Liver (tissue), 8 donors: ENCODE measurements at regions not wholly inside any gene's neighbourhood (a gene's known extent, or its start where the extent isn't known, plus 50 kb on each side); places are given as distances from the start of the nearest gene placed in this dataset.

Experiments
- DNase-seq: peaks from one replicate; pipeline ENCODE4 v3.0.0-alpha.2; 2017; ENCODE audit warnings: low spot score
- H3K27ac ChIP-seq, 2 donors: one replicate each; pipeline ENCODE4 v1.7.0; 2013; ENCODE audit warnings: inconsistent platforms in 2 of 2, low read length in 2 of 2, control low read depth in 1 of 2, low read depth in 1 of 2, mild to moderate bottlenecking in 1 of 2
- H3K27me3 ChIP-seq, 4 donors: one replicate each; pipeline versions ENCODE4 v1.6.1 to v1.7.0; 2013; ENCODE audit warnings: low read length in 3 of 4, inconsistent platforms in 1 of 4, mild to moderate bottlenecking in 1 of 4, moderate library complexity in 1 of 4; ENCODE audit not compliant: control insufficient read depth in 4 of 4, insufficient read depth in 4 of 4
- H3K36me3 ChIP-seq, 4 donors: one replicate each; pipeline versions ENCODE4 v1.6.1 to v1.7.0; 2013; ENCODE audit warnings: low read length in 3 of 4, mild to moderate bottlenecking in 3 of 4, low read depth in 1 of 4, moderate library complexity in 1 of 4; ENCODE audit not compliant: control insufficient read depth in 4 of 4, insufficient read depth in 3 of 4
- H3K4me1 ChIP-seq, 4 donors: one replicate each; pipeline versions ENCODE4 v1.6.1 to v1.7.0; 2013; ENCODE audit warnings: low read length in 3 of 4, mild to moderate bottlenecking in 3 of 4, moderate library complexity in 1 of 4; ENCODE audit not compliant: control insufficient read depth in 4 of 4, insufficient read depth in 4 of 4
- H3K4me3 ChIP-seq, 3 donors: one replicate each; pipeline versions ENCODE4 v1.6.1 to v1.7.0; 2013; ENCODE audit warnings: low read length in 3 of 3, control low read depth in 1 of 3, low read depth in 1 of 3, mild to moderate bottlenecking in 1 of 3
- H3K9ac ChIP-seq, 2 donors: one replicate each; pipeline ENCODE4 v1.7.0; 2013; ENCODE audit warnings: low read length in 2 of 2, mild to moderate bottlenecking in 2 of 2, moderate library complexity in 2 of 2, control low read depth in 1 of 2, low read depth in 1 of 2
- H3K9me3 ChIP-seq, 4 donors: one replicate each; pipeline versions ENCODE4 v1.6.1 to v1.7.0; 2013; ENCODE audit warnings: low read length in 3 of 4; ENCODE audit not compliant: control insufficient read depth in 4 of 4
- ATF3 ChIP-seq: IDR thresholded peaks from 2 replicates; pipeline ENCODE4 v1.6.1; 2016; ENCODE audit warnings: antibody characterized with exemption
- CTCF ChIP-seq: fragments of 150-350 bp; IDR thresholded peaks from 2 replicates; pipeline ENCODE4 v1.5.1; 2017; ENCODE audit warnings: improper control_type of control experiment, low read depth, low read length; ENCODE audit not compliant: missing input control
- EGR1 ChIP-seq, 2 donors: IDR thresholded peaks; 2 replicates each; pipeline ENCODE4 v1.6.1; 2016 to 2018; ENCODE audit warnings: antibody characterized with exemption in 2 of 2, low read depth in 2 of 2
- FOXA1 ChIP-seq: IDR thresholded peaks from 2 replicates; pipeline ENCODE4 v1.6.1; 2016; ENCODE audit warnings: antibody characterized with exemption
- FOXA2 ChIP-seq: IDR thresholded peaks from 2 replicates; pipeline ENCODE4 v1.6.1; 2016; ENCODE audit warnings: antibody characterized with exemption
- GABPA ChIP-seq, 2 donors: IDR thresholded peaks in 1 of 2; conservative IDR thresholded peaks in 1 of 2; 2 replicates each; pipeline ENCODE4 v1.6.1; 2016; ENCODE audit warnings: antibody characterized with exemption in 2 of 2, mild to moderate bottlenecking in 1 of 2, moderate library complexity in 1 of 2
- HNF4A ChIP-seq, 2 donors: conservative IDR thresholded peaks; 2 replicates each; pipeline ENCODE4 v1.6.1; 2016; ENCODE audit warnings: antibody characterized with exemption in 2 of 2, mild to moderate bottlenecking in 2 of 2
- HNF4G ChIP-seq: IDR thresholded peaks from 2 replicates; pipeline ENCODE4 v1.6.1; 2016; ENCODE audit warnings: antibody characterized with exemption
- JUND ChIP-seq, 2 donors: IDR thresholded peaks; 2 replicates each; pipeline ENCODE4 v1.6.1; 2016; ENCODE audit warnings: antibody characterized with exemption in 2 of 2
- MAX ChIP-seq: IDR thresholded peaks from 2 replicates; pipeline ENCODE4 v1.6.1; 2016; ENCODE audit warnings: antibody characterized with exemption
- NR2F2 ChIP-seq: IDR thresholded peaks from 2 replicates; pipeline ENCODE4 v1.6.1; 2016; ENCODE audit warnings: antibody characterized with exemption
- RAD21 ChIP-seq, 2 donors: IDR thresholded peaks; 2 replicates each; pipeline ENCODE4 v1.6.1; 2016; ENCODE audit warnings: antibody characterized with exemption in 2 of 2, mild to moderate bottlenecking in 2 of 2
- REST ChIP-seq: IDR thresholded peaks from 2 replicates; pipeline ENCODE4 v1.6.1; 2016; ENCODE audit warnings: antibody characterized with exemption, mild to moderate bottlenecking
- RXRA ChIP-seq, 2 donors: IDR thresholded peaks; 2 replicates each; pipeline ENCODE4 v1.6.1; 2017 to 2018; ENCODE audit warnings: antibody characterized with exemption in 2 of 2, mild to moderate bottlenecking in 1 of 2
- SP1 ChIP-seq: IDR thresholded peaks from 2 replicates; pipeline ENCODE4 v1.6.1; 2018; ENCODE audit warnings: antibody characterized with exemption, mild to moderate bottlenecking
- TAF1 ChIP-seq: conservative IDR thresholded peaks from 2 replicates; pipeline ENCODE4 v1.6.1; 2016; ENCODE audit warnings: antibody characterized with exemption, mild to moderate bottlenecking
- YY1 ChIP-seq: IDR thresholded peaks from 2 replicates; pipeline ENCODE4 v1.6.1; 2016; ENCODE audit warnings: antibody characterized with exemption, mild to moderate bottlenecking
- ZBTB33 ChIP-seq: IDR thresholded peaks from 2 replicates; pipeline ENCODE4 v1.6.1; 2016; ENCODE audit warnings: antibody characterized with exemption
- WGBS: extraction: QIAGEN DNeasy Blood & Tissue Kit; methylation state at CpG from one replicate; pipeline ENCODE4 v1.1.7; 2013; 5-methylcytosine and 5-hydroxymethylcytosine counted together
- donor health status: healthy.
- donor health status: healthy.
- donor health status: healthy.
- donor health status: healthy.
- donor health status: healthy.

- Histone ChIP-seq H3K36me3 (no peaks in the 10 kb centered on the region), H3K27ac (no peak overlapping the region), H3K27me3 (no peaks in the 10 kb centered on the region), H3K9me3 (peaks cover 0 to 2% (median 0%) of the 10 kb centered on the region in 4 donors), H3K9ac (no peak overlapping the region), H3K4me3 (no peak overlapping the region), H3K4me1 (no peaks in the 10 kb centered on the region)
- WGBS = 85% methylated on average over 3 of the region's 3 CpGs
- no peak for DNase-seq
- TF ChIP-seq SP1 (no peak), YY1 (no peak), HNF4A (conservative IDR thresholded peaks at IDR 0.05) (no peak), MAX (no peak), NR2F2 (no peak), FOXA2 (no peak), FOXA1 (no peak), TAF1 (no peak), ATF3 (no peak), GABPA (IDR thresholded peaks at IDR 0.05 in 1 of 2, conservative IDR thresholded peaks at IDR 0.05 in 1 of 2) (no peak), CTCF (no peak), RAD21 (IDR thresholded peaks at IDR 0.05) (no peak), HNF4G (no peak), EGR1 (IDR thresholded peaks at IDR 0.05; ENCODE audit: low read depth in 2 of 2) (no peak)
Measured at GRCh38 chrX:113699939-113700338, 859.3 kb upstream of the AMOT start.

- TF ChIP-seq ZBTB33 = no peak
- TF ChIP-seq MAX = no peak
- TF ChIP-seq NR2F2 = no peak
- TF ChIP-seq FOXA1 = no peak
- no peak for TF ChIP-seq EGR1 (IDR thresholded peaks at IDR 0.05; ENCODE audit: low read depth in 2 of 2)
- TF ChIP-seq REST = no peak
- TF ChIP-seq GABPA (IDR thresholded peaks at IDR 0.05 in 1 of 2, conservative IDR thresholded peaks at IDR 0.05 in 1 of 2) = no peak
- TF ChIP-seq HNF4A (conservative IDR thresholded peaks at IDR 0.05) = no peak
- TF ChIP-seq RAD21 (IDR thresholded peaks at IDR 0.05) = no peak
- TF ChIP-seq RXRA (IDR thresholded peaks at IDR 0.05) = no peak
- no peak for TF ChIP-seq FOXA2
- TF ChIP-seq HNF4G = no peak
- TF ChIP-seq TAF1 = no peak
- TF ChIP-seq YY1 = no peak
- no peak for TF ChIP-seq JUND (IDR thresholded peaks at IDR 0.05)
- no peak for TF ChIP-seq SP1
- no peak for TF ChIP-seq ATF3
- TF ChIP-seq CTCF = no peak
- H3K27ac ChIP-seq = no peak overlapping the region
- no peak for DNase-seq
- no peaks in the 10 kb centered on the region for H3K4me1 ChIP-seq
- WGBS = 85% methylated on average over 1 of the region's 1 CpG
- no peaks in the 10 kb centered on the region for H3K36me3 ChIP-seq
- no peak overlapping the region for H3K9ac ChIP-seq
- no peak overlapping the region for H3K4me3 ChIP-seq
- no peaks in the 10 kb centered on the region for H3K9me3 ChIP-seq
- H3K27me3 ChIP-seq = no peaks in the 10 kb centered on the region
Measured at GRCh38 chrX:113675278-113675677, 834.6 kb upstream of the AMOT start.
